Loucy (cell line): ENCODE measurements at regions not wholly inside any gene's neighbourhood (a gene's known extent, or its start where the extent isn't known, plus 50 kb on each side); places are given as distances from the start of the nearest gene placed in this dataset.

Source experiments
- H2AFZ ChIP-seq: fragments of 200-600 bp; sonication (generic); 2 replicates; pipeline ENCODE4 v1.6.0; 2016; ENCODE audit warnings: antibody characterized with exemption, mild to moderate bottlenecking, low read length, moderate library complexity
- H3F3A ChIP-seq: fragments of 200-600 bp; 2 replicates; pipeline ENCODE4 v1.6.0; 2016; ENCODE audit warnings: antibody characterized with exemption, low read depth, mild to moderate bottlenecking
- H3K27me3 ChIP-seq: fragments of 200-600 bp; sonication (generic); 2 replicates; pipeline ENCODE4 v1.6.1; 2014; ENCODE audit warnings: low read length, mild to moderate bottlenecking; ENCODE audit not compliant: insufficient read depth, poor library complexity, severe bottlenecking
- H3K36me3 ChIP-seq: fragments of 200-600 bp; sonication (generic); 2 replicates; pipeline ENCODE4 v1.6.1; 2016; ENCODE audit warnings: low read length; ENCODE audit not compliant: insufficient read depth
- H3K4me1 ChIP-seq: fragments of 200-600 bp; sonication (generic); 2 replicates; pipeline ENCODE4 v1.5.1; 2014; ENCODE audit warnings: low read length, mild to moderate bottlenecking; ENCODE audit not compliant: insufficient read depth, poor library complexity, severe bottlenecking
- H3K4me2 ChIP-seq: fragments of 200-600 bp; sonication (generic); 2 replicates; pipeline ENCODE4 v1.6.0; 2014; ENCODE audit warnings: antibody characterized with exemption, low read length, low read depth, mild to moderate bottlenecking; ENCODE audit not compliant: poor library complexity, severe bottlenecking
- H3K4me3 ChIP-seq: fragments of 200-600 bp; sonication (generic); 2 replicates; pipeline ENCODE4 v1.5.1; 2014; ENCODE audit warnings: low read length, mild to moderate bottlenecking, mixed read lengths; ENCODE audit not compliant: poor library complexity, severe bottlenecking
- H3K79me2 ChIP-seq: fragments of 200-600 bp; sonication (generic); 2 replicates; pipeline ENCODE4 v1.6.1; 2014; ENCODE audit warnings: low read length; ENCODE audit not compliant: insufficient read depth
- H3K9ac ChIP-seq: fragments of 200-600 bp; sonication (generic); 2 replicates; pipeline ENCODE4 v1.6.0; 2014; ENCODE audit warnings: mild to moderate bottlenecking, low read depth, low read length, moderate library complexity; ENCODE audit not compliant: poor library complexity, severe bottlenecking
- H3K9me2 ChIP-seq: fragments of 200-600 bp; sonication (generic); replicated peaks from 2 replicates; pipeline ENCODE4 v1.6.1; 2016; ENCODE audit warnings: low read depth, low read length, mixed read lengths
- H3K9me3 ChIP-seq: fragments of 200-600 bp; sonication (generic); 2 replicates; pipeline ENCODE4 v1.6.1; 2014; ENCODE audit warnings: mild to moderate bottlenecking, antibody characterized with exemption, low read length, low read depth; ENCODE audit not compliant: insufficient read depth
- H4K20me1 ChIP-seq: fragments of 200-600 bp; sonication (generic); 2 replicates; pipeline ENCODE4 v1.6.0; 2014; ENCODE audit warnings: antibody characterized with exemption, low read length, mild to moderate bottlenecking; ENCODE audit not compliant: insufficient read depth, poor library complexity, severe bottlenecking
- EZH2phosphoT487 ChIP-seq: fragments of 200-600 bp; IDR thresholded peaks from 2 replicates; pipeline ENCODE4 v1.6.1; 2018; ENCODE audit warnings: antibody characterized with exemption, mild to moderate bottlenecking, moderate library complexity, borderline replicate concordance
- TF ChIP-seq, protein P1 (sequence below): fragments of 200-600 bp; sonication (generic); conservative IDR thresholded peaks from 2 replicates; pipeline ENCODE4 v1.5.1; 2014; ENCODE audit warnings: mild to moderate bottlenecking, antibody characterized with exemption, low read length

- Histone ChIP-seq H3K4me3 (no peak overlapping the region), H3K36me3 (no peaks in the 10 kb centered on the region), H4K20me1 (no peaks in the 10 kb centered on the region), H3K4me2 (no peak overlapping the region), H3K9ac (no peak overlapping the region), H3K27me3 (no peaks in the 10 kb centered on the region), H3K79me2 (no peaks in the 10 kb centered on the region), H2AFZ (no peak overlapping the region), H3F3A (no peaks in the 10 kb centered on the region), H3K9me3 (no peaks in the 10 kb centered on the region), H3K9me2 (no peaks in the 10 kb centered on the region), H3K4me1 (no peaks in the 10 kb centered on the region)
- no peak for TF ChIP-seq EZH2phosphoT487
- TF ChIP-seq, protein P1, sequence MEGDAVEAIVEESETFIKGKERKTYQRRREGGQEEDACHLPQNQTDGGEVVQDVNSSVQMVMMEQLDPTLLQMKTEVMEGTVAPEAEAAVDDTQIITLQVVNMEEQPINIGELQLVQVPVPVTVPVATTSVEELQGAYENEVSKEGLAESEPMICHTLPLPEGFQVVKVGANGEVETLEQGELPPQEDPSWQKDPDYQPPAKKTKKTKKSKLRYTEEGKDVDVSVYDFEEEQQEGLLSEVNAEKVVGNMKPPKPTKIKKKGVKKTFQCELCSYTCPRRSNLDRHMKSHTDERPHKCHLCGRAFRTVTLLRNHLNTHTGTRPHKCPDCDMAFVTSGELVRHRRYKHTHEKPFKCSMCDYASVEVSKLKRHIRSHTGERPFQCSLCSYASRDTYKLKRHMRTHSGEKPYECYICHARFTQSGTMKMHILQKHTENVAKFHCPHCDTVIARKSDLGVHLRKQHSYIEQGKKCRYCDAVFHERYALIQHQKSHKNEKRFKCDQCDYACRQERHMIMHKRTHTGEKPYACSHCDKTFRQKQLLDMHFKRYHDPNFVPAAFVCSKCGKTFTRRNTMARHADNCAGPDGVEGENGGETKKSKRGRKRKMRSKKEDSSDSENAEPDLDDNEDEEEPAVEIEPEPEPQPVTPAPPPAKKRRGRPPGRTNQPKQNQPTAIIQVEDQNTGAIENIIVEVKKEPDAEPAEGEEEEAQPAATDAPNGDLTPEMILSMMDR, result no peak
Measured at GRCh38 chr1:200275415-200275814, 134.4 kb downstream of the ZNF281 start.

DNA sequence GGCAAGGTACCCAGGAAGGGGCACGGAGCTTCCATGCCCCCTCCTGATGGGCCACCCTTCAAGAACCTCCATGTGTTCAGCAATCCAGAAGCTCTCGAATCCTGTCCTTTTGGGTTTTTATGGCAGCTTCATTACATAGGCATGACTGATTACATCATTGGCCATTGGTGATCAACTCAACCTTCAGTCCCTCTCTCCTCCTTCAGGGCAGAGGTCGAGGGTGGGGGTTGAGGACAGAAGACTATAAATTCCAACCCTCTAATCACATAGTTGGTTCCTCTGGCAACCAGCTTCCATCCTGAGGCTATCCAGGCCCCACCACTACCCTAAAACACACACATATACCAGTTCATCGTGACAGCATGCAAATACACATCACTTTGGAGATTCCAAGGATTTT is 135.7 kb downstream of the ZNF281 start:
- no peaks in the 10 kb centered on the region for H3K9me2 ChIP-seq
- H3K9me3 ChIP-seq, result no peaks in the 10 kb centered on the region
- no peaks in the 10 kb centered on the region for H3F3A ChIP-seq
- H3K79me2 ChIP-seq, result no peaks in the 10 kb centered on the region
- H3K4me3 ChIP-seq, result no peak overlapping the region
- H2AFZ ChIP-seq, result no peak overlapping the region
- no peak overlapping the region for H3K4me2 ChIP-seq
- no peaks in the 10 kb centered on the region for H4K20me1 ChIP-seq
- no peak for TF ChIP-seq EZH2phosphoT487
- TF ChIP-seq, protein P1, result no peak
- H3K9ac ChIP-seq, result no peak overlapping the region
- H3K27me3 ChIP-seq, result no peaks in the 10 kb centered on the region
- H3K36me3 ChIP-seq, result no peaks in the 10 kb centered on the region
- no peaks in the 10 kb centered on the region for H3K4me1 ChIP-seq

DNA sequence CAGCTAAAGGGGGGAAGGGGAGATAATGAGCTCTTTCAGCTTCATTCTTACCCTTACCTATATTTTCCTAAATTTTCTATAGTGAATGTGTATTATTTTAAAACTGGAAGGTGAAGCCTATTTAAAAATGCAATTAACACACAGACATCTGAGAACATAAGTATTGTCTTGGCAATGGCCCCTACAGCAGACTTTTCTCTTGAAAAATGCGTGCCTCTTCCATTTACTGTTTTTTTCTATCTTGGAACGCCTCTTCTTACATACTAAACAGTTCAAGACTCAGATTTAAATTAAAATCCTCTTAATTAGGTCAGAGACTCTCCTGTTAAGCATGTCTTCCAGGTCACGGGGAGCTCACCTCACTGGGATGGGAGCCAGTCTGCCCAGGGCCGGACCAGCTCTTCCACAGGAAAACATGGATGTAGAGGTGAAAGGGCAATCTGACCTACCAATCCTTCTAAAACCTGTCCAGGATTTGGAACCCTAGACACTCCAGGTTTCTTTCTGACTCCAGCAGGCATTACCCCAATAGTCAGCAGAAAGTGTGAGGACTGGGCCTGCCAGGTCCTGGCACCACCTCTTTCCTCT is 137.3 kb downstream of the ZNF281 start:
- no peaks in the 10 kb centered on the region for H3K36me3 ChIP-seq
- TF ChIP-seq, protein P1, result no peak
- no peak for TF ChIP-seq EZH2phosphoT487

More for the DNA sequence above, 137.3 kb downstream of the ZNF281 start:
- H3F3A ChIP-seq, result no peaks in the 10 kb centered on the region
- H3K9ac ChIP-seq, result no peak overlapping the region
- H2AFZ ChIP-seq, result no peak overlapping the region
- no peaks in the 10 kb centered on the region for H3K27me3 ChIP-seq
- H3K4me3 ChIP-seq, result no peak overlapping the region
- no peaks in the 10 kb centered on the region for H3K9me2 ChIP-seq
- no peaks in the 10 kb centered on the region for H4K20me1 ChIP-seq
- H3K79me2 ChIP-seq, result no peaks in the 10 kb centered on the region
- no peaks in the 10 kb centered on the region for H3K9me3 ChIP-seq
- H3K4me1 ChIP-seq, result no peaks in the 10 kb centered on the region
- H3K4me2 ChIP-seq, result no peak overlapping the region
